ENCODE measurements at regions not wholly inside any gene's neighbourhood (a gene's known extent, or its start where the extent isn't known, plus 50 kb on each side); places are given as distances from the start of the nearest gene placed in this dataset.

DNA sequence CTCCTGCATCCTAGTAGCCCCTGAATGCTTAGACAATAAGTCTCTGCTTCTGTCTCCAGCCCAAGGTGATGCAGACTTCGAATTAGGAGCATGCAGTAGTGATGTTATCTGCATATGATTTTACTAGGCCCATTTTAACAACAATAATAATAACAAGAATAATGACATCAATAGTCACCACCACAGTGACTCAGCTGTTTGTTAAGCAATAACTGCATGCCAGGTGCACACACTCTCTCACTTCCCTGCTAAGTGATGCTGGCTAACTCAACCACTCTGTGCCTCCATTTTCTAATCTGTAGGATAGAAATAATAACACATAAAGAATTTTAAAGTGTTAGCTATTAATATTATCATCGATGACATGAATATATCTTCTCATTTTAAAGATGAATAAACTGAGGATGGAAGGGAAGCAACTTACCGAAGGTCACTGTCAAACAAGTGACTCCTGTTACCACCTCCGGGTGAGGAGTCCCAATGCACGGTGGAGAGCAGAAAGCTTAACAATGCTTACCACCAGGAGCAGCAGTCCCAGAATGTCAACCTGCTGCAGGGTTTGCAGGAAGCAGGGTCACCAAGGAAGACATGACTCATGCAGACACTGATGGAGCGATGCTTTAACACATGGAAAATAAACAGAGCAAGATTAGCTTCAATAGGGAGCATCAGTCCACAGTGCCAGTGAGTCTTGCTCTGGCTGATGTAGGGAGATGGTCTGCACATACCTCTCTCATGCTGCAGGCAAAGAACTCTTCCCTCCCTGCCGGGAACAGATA, 290.2 kb downstream of the SPATA17 start:
- DNase-seq (no peak), ATAC-seq (no peak)
- TF ChIP-seq POLR2A (IDR thresholded peaks at IDR 0.05), result no peak
- TF ChIP-seq, protein P1, sequence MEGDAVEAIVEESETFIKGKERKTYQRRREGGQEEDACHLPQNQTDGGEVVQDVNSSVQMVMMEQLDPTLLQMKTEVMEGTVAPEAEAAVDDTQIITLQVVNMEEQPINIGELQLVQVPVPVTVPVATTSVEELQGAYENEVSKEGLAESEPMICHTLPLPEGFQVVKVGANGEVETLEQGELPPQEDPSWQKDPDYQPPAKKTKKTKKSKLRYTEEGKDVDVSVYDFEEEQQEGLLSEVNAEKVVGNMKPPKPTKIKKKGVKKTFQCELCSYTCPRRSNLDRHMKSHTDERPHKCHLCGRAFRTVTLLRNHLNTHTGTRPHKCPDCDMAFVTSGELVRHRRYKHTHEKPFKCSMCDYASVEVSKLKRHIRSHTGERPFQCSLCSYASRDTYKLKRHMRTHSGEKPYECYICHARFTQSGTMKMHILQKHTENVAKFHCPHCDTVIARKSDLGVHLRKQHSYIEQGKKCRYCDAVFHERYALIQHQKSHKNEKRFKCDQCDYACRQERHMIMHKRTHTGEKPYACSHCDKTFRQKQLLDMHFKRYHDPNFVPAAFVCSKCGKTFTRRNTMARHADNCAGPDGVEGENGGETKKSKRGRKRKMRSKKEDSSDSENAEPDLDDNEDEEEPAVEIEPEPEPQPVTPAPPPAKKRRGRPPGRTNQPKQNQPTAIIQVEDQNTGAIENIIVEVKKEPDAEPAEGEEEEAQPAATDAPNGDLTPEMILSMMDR (IDR thresholded peaks at IDR 0.05), result no peak
- no peaks in the 10 kb centered on the region for H3K27me3 ChIP-seq
- no peak overlapping the region for H3K4me3 ChIP-seq
- H3K36me3 ChIP-seq, result no peaks in the 10 kb centered on the region
- no peak overlapping the region for H3K27ac ChIP-seq
- no peaks in the 10 kb centered on the region for H3K9me3 ChIP-seq
- H3K4me1 ChIP-seq, result no peaks in the 10 kb centered on the region
- intact Hi-C loops (cut with DNase I), result no loop called here
- WGBS (ENCODE audit: insufficient coverage, low coverage, low lambda C conversion rate, missing lambda C conversion rate), result 44% methylated on average over 6 of the region's 7 CpGs

DNA sequence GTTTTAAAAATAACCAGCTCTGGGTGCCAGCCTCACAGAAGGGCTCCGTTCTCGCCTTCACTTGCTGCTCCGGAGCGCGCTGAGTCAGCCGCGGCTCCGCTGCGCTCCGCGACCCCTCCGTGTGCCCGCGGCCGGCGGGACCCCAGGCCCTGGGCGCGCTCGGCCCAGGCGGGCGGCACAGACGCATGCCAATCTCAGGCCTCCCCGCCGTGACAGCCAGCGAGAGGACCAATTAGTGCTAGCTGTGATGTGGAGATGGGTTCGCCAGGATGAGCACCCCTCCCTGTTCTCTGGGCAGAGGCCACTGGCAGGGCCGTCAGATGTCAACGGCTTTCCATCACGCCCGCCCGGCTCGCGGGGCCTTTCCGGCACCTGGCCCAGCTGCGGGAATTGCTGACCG, 293.8 kb downstream of the SPATA17 start:
- TF ChIP-seq, protein P1 (IDR thresholded peaks at IDR 0.05), result no peak
- TF ChIP-seq POLR2A (IDR thresholded peaks at IDR 0.05), result no peak
- no peak for DNase-seq
- H3K9me3 ChIP-seq, result no peaks in the 10 kb centered on the region
- H3K27ac ChIP-seq, result no peak overlapping the region
- 3% methylated on average over 10 of the region's 36 CpGs for WGBS (ENCODE audit: insufficient coverage, low coverage, low lambda C conversion rate, missing lambda C conversion rate)
- H3K4me1 ChIP-seq, result no peaks in the 10 kb centered on the region
- H3K4me3 ChIP-seq, result no peak overlapping the region
- intact Hi-C loops (cut with DNase I), result no loop called here
- H3K27me3 ChIP-seq, result no peaks in the 10 kb centered on the region
- no peak for ATAC-seq
- H3K36me3 ChIP-seq, result no peaks in the 10 kb centered on the region

DNA sequence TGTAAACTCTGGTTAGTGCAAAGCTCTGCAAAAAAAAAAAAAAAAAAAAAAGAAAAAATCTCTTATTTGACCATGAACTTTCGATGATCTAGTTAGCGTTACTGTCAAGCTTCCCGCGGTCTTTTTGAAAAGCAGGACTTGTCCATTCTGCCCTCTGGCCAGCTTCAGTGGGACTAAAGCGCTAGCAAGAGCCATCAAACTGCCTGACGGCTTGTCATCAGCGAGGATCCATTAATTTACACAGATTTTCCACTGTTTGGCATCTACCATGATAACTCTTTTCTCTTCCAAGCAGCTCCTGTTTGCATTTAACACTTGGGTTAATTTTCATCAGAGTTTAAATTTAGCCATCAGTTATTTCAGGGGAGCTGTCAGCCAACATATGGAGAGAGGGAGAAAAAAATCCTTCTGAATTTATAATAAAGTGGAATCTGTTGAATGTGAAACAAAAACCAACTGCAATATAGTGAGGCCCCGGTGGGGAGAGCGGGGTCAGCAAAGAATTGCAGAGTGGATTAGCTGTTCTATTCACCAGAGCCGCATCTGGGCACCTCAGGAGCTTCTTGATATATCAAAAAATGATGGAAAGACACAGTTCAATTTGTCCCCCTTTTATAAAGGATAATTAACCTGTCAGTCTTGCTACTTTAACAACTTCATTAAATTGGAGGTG, 298.2 kb downstream of the SPATA17 start:
- no peaks in the 10 kb centered on the region for H3K36me3 ChIP-seq
- intact Hi-C loops (cut with DNase I), result no loop called here
- no peak overlapping the region for H3K4me3 ChIP-seq
- H3K9me3 ChIP-seq, result no peaks in the 10 kb centered on the region
- ATAC-seq (no peak), DNase-seq (no peak)
- 52% methylated on average over 10 of the region's 10 CpGs for WGBS (ENCODE audit: insufficient coverage, low coverage, low lambda C conversion rate, missing lambda C conversion rate)
- H3K4me1 ChIP-seq, result no peaks in the 10 kb centered on the region
- H3K27ac ChIP-seq, result no peak overlapping the region
- no peaks in the 10 kb centered on the region for H3K27me3 ChIP-seq
- TF ChIP-seq, protein P1 (IDR thresholded peaks at IDR 0.05), result no peak
- TF ChIP-seq POLR2A (IDR thresholded peaks at IDR 0.05), result no peak

DNA sequence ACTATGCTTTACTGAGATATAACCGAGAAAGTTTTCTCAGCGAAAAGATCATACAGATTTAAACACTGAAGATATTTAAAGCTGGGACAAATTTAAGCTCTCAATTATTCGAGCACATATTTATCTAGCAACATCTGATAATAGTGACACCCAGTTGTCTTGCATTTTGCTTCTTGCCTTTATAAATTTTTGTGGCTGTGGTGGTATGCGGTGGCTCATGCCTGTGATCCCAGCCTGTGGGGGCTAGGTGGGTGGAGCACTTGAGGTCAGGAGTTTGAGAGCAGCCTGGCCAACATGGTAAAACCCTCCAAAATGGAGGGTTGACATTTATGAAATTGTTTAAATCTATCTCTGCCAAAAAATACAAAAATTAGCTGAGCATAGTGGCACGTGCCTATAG, 312.2 kb downstream of the SPATA17 start:
- TF ChIP-seq, protein P1 (IDR thresholded peaks at IDR 0.05), result no peak
- TF ChIP-seq POLR2A (IDR thresholded peaks at IDR 0.05), result no peak
- Histone ChIP-seq H3K4me1 (no peaks in the 10 kb centered on the region), H3K27ac (no peak overlapping the region), H3K27me3 (no peaks in the 10 kb centered on the region), H3K9me3 (no peaks in the 10 kb centered on the region), H3K4me3 (no peak overlapping the region), H3K36me3 (no peaks in the 10 kb centered on the region)
- intact Hi-C loops (cut with DNase I), result no loop called here
- ATAC-seq (no peak), DNase-seq (no peak)
- 44% methylated on average over 5 of the region's 5 CpGs for WGBS (ENCODE audit: insufficient coverage, low coverage, low lambda C conversion rate, missing lambda C conversion rate)
